Immature natural killer cell (primary cell): ENCODE measurements at regions not wholly inside any gene's neighbourhood (a gene's known extent, or its start where the extent isn't known, plus 50 kb on each side); places are given as distances from the start of the nearest gene placed in this dataset.
A peak's percentile ranks its signal among the peaks of the same experiment; 100 is the strongest.
"Not testable (repeated sequence)": the region's sequence is repeated elsewhere in the genome, so short reads cannot be mapped to it uniquely, and the experiment has no call there.

Source experiments
- DNase-seq, 3 donors: peaks; one replicate each; pipeline ENCODE4 v3.0.0; 2022; ENCODE audit warnings: mixed read lengths in 1 of 3
- H3K27ac Mint-ChIP-seq, 6 donors: one replicate each; pipeline ENCODE4 v1.8.0; 2020; ENCODE audit warnings: mixed read lengths in 6 of 6, mild to moderate bottlenecking in 5 of 6, inconsistent platforms in 4 of 6, moderate library complexity in 3 of 6
- H3K27me3 Mint-ChIP-seq, 3 donors: one replicate each; pipeline ENCODE4 v1.8.0; 2020 to 2021; ENCODE audit warnings: low read depth in 3 of 3, mild to moderate bottlenecking in 3 of 3, mixed read lengths in 3 of 3, moderate library complexity in 3 of 3, inconsistent platforms in 1 of 3
- H3K36me3 Mint-ChIP-seq, 3 donors: one replicate each; pipeline ENCODE4 v1.8.0; 2020; ENCODE audit warnings: mixed read lengths in 3 of 3, inconsistent platforms in 2 of 3, mild to moderate bottlenecking in 2 of 3
- H3K4me1 Mint-ChIP-seq, 2 donors: one replicate each; pipeline ENCODE4 v1.8.0; 2020; ENCODE audit warnings: inconsistent platforms in 2 of 2, mild to moderate bottlenecking in 2 of 2, mixed read lengths in 2 of 2, moderate library complexity in 1 of 2
- H3K4me3 Mint-ChIP-seq, 5 donors: one replicate each; pipeline ENCODE4 v1.8.0; 2020; ENCODE audit warnings: mild to moderate bottlenecking in 5 of 5, mixed read lengths in 5 of 5, inconsistent platforms in 3 of 5, moderate library complexity in 3 of 5
- H3K9me3 Mint-ChIP-seq, 6 donors: one replicate each; pipeline ENCODE4 v1.8.0; 2020; ENCODE audit warnings: mild to moderate bottlenecking in 6 of 6, mixed read lengths in 6 of 6, inconsistent platforms in 4 of 6, moderate library complexity in 3 of 6

DNA sequence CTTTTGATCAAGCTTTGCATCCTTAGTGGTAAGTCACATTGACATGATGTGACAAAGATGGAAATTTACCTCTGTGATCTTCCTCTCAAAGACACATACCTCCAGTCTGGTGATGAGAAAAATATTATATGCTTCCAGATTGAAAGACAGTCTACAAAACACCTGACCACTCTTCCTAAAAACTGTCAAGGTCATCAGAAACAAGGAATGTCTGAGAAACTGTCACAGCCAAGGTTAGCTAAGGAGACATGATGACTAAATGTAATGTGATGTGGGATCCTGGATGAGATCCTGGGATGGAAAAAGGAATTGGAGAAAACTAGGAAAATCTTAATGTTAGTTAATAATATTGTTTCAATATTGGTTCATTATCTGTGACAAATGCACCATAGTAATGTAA lies 226.6 kb upstream of the ST6GAL2 start:
- Mint-ChIP-seq H3K36me3 (no peaks in the 10 kb centered on the region), H3K9me3 (peaks cover 1 to 12% (median 4%) of the 10 kb centered on the region in 6 donors), H3K27me3 (peaks cover 0 to 2% (median 0%) of the 10 kb centered on the region in 3 donors), H3K4me3 (no peak overlapping the region), H3K27ac (peak overlapping the region in 1 of 6 donors; percentile 7), H3K4me1 (no peaks in the 10 kb centered on the region)
- no peak for DNase-seq

GRCh38 chr2:107128381-107128780 lies 242.4 kb upstream of the ST6GAL2 start:
- Mint-ChIP-seq H3K27ac (no peak overlapping the region), H3K9me3 (peaks cover 0 to 10% (median 4%) of the 10 kb centered on the region in 6 donors), H3K36me3 (no peaks in the 10 kb centered on the region), H3K4me3 (no peak overlapping the region), H3K27me3 (peaks cover 0 to 2% (median 0%) of the 10 kb centered on the region in 3 donors), H3K4me1 (no peaks in the 10 kb centered on the region)
- no peak for DNase-seq

DNA sequence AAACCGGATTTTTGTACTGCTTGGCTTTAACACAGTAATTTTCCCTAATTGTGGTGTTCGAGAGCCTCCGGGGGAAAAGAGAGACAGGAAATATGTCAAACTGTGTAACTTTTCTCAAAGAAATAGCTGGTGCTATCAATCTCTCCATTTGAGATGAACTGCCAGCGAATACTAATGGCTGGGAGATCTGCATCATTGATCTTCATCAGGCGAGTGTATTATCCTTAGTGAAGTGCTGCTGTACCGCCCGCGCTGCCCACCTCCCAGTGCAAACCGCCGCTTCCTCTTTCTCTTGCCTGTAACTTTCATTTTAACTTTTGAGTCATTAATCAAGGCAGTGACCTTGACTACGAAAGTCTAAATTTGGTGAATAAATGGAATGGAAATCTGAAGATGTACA lies 246.1 kb upstream of the ST6GAL2 start:
- Mint-ChIP-seq H3K27ac (no peak overlapping the region), H3K4me1 (no peaks in the 10 kb centered on the region), H3K36me3 (no peaks in the 10 kb centered on the region), H3K9me3 (peaks cover 0 to 5% (median 0%) of the 10 kb centered on the region in 6 donors), H3K4me3 (no peak overlapping the region), H3K27me3 (peaks cover 0 to 2% (median 0%) of the 10 kb centered on the region in 3 donors)
- DNase-seq, result no peak

DNA sequence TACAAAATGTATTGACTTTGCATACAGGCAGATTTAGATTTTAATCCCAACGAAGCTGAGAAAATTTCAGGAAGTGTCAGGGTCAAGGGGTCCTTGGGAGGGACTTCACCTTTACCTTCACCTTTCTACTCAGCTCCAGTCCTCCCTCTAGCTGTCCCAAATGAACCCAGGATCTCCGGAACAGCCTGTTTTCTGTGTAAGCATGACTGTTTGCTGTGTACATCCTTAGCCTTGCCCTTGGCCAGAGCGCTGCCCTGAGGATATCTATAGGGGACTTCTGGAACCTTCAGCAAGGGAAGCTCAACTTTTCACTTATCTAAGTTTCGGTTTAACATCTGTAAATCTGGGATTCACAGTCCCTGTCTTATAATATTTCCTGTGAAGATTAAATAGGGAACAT lies 246.8 kb upstream of the ST6GAL2 start:
- Mint-ChIP-seq H3K9me3 (peaks cover 0 to 12% (median 0%) of the 10 kb centered on the region in 6 donors), H3K36me3 (no peaks in the 10 kb centered on the region), H3K27ac (no peak overlapping the region), H3K4me1 (no peaks in the 10 kb centered on the region), H3K4me3 (no peak overlapping the region), H3K27me3 (peaks cover 0 to 2% (median 0%) of the 10 kb centered on the region in 3 donors)
- DNase-seq, result no peak

- Mint-ChIP-seq H3K4me3 (no peak overlapping the region), H3K4me1 (no peaks in the 10 kb centered on the region), H3K27ac (no peak overlapping the region), H3K9me3 (peaks cover 0 to 15% (median 0%) of the 10 kb centered on the region in 6 donors), H3K36me3 (no peaks in the 10 kb centered on the region), H3K27me3 (peaks cover 0 to 2% (median 0%) of the 10 kb centered on the region in 3 donors)
- no peak for DNase-seq
These were observed 247.4 kb upstream of the ST6GAL2 start for GRCh38 chr2:107133412-107133811.

DNA sequence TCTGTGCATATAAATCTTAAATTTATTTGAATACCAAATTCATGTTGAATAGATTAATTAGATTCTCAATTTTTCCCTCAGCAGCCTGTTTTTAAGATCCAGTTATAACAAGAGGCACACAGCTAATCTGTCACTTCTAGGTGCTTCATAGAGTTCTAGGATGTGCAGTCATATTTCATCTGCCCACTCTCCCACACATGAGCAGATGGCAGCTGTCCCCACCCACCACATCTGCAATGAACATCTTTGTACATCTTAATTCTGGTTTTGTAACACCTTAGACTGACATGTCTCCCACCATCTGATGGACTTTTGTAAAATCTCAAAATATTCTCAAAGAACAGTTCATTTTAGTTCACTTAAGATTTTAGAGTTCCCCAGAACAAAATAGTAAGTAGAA lies 250.8 kb upstream of the ST6GAL2 start:
- DNase-seq, result no peak
- Mint-ChIP-seq H3K4me1 (no peaks in the 10 kb centered on the region), H3K27ac (no peak overlapping the region), H3K9me3 (peaks cover 0 to 24% (median 3%) of the 10 kb centered on the region in 6 donors), H3K27me3 (peaks cover 0 to 2% (median 0%) of the 10 kb centered on the region in 3 donors), H3K4me3 (no peak overlapping the region), H3K36me3 (no peaks in the 10 kb centered on the region)

DNA sequence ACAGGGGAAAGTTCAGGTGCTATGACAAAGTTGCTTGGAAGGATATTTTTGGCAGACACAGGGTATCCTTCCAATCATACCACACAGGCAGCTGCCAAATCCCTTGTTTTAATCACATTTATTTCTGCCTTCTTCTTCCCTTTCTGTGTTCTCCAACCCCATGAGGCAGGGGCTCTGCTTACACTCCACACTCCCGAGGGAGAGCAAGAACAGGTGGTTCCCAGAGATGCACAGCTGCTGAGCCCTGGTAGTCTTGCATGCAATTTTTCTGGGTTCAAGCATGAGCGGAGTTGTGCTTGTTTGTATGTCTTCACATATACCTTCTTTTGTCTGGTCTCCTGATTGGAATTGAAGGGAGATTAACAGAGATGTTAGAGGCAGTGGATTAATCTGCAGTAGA lies 251.7 kb upstream of the ST6GAL2 start:
- H3K27ac Mint-ChIP-seq, result no peak overlapping the region
- H3K9me3 Mint-ChIP-seq, result peaks cover 3 to 30% (median 5%) of the 10 kb centered on the region in 6 donors
- no peak overlapping the region for H3K4me3 Mint-ChIP-seq
- no peak for DNase-seq
- peaks cover 0 to 2% (median 0%) of the 10 kb centered on the region in 3 donors for H3K27me3 Mint-ChIP-seq
- no peaks in the 10 kb centered on the region for H3K36me3 Mint-ChIP-seq
- no peaks in the 10 kb centered on the region for H3K4me1 Mint-ChIP-seq

- Mint-ChIP-seq H3K27ac (no peak overlapping the region), H3K9me3 (peaks cover 3 to 28% (median 10%) of the 10 kb centered on the region in 6 donors), H3K27me3 (peaks cover 0 to 6% (median 0%) of the 10 kb centered on the region in 3 donors), H3K4me3 (no peak overlapping the region), H3K36me3 (no peaks in the 10 kb centered on the region), H3K4me1 (no peaks in the 10 kb centered on the region)
- DNase-seq, result no peak
These were observed 260.2 kb upstream of the ST6GAL2 start for GRCh38 chr2:107146181-107146580.

GRCh38 chr2:107146645-107147044 lies 260.7 kb upstream of the ST6GAL2 start:
- H3K36me3 Mint-ChIP-seq, H3K4me1 Mint-ChIP-seq, DNase-seq, H3K4me3 Mint-ChIP-seq, H3K27me3 Mint-ChIP-seq, H3K27ac Mint-ChIP-seq: not testable (repeated sequence)
- H3K9me3 Mint-ChIP-seq, result peaks cover 2 to 28% (median 9%) of the 10 kb centered on the region in 6 donors

- Mint-ChIP-seq H3K4me1 (no peaks in the 10 kb centered on the region), H3K4me3 (no peak overlapping the region), H3K9me3 (peaks cover 2 to 20% (median 5%) of the 10 kb centered on the region in 6 donors), H3K27me3 (peaks cover 0 to 6% (median 0%) of the 10 kb centered on the region in 3 donors), H3K27ac (no peak overlapping the region), H3K36me3 (no peaks in the 10 kb centered on the region)
- no peak for DNase-seq
These were observed 262.1 kb upstream of the ST6GAL2 start for GRCh38 chr2:107148055-107148454.

GRCh38 chr2:107148496-107148895 lies 262.5 kb upstream of the ST6GAL2 start:
- no peak for DNase-seq
- H3K27ac Mint-ChIP-seq, result no peak overlapping the region
- H3K4me1 Mint-ChIP-seq, result no peaks in the 10 kb centered on the region
- peaks cover 4 to 19% (median 4%) of the 10 kb centered on the region in 6 donors for H3K9me3 Mint-ChIP-seq
- H3K4me3 Mint-ChIP-seq, result no peak overlapping the region
- H3K36me3 Mint-ChIP-seq, result no peaks in the 10 kb centered on the region
- peaks cover 0 to 6% (median 0%) of the 10 kb centered on the region in 3 donors for H3K27me3 Mint-ChIP-seq

DNA sequence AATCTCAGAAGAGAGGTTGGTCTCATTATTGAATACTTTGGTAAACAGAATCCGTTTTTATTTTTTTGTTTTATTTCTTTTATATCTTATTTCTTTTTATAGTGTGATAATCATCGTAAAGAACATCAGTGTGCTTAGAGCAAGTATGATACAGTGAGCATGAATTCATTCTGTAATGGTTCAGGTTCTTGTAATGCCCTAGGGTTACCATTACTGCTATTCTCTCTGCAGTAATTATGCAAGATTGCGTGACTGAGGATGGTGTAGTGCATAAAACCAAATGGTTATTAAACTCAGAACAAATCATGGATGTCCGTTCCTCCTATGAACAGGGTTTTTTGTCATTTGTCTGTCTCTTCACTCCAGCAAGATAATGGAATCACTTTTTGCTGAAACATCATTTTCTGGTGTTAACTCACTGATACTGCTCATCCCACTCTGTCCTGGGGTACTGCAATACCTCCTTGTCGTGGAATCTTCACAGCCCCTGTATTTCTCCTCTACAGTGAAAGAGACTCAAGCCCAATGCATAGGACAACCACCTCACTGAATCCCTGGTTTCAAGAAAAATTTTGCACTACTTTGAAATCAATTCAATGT lies 274.8 kb upstream of the ST6GAL2 start:
- H3K27ac Mint-ChIP-seq, result no peak overlapping the region
- no peak overlapping the region for H3K4me3 Mint-ChIP-seq
- no peaks in the 10 kb centered on the region for H3K27me3 Mint-ChIP-seq
- H3K9me3 Mint-ChIP-seq, result peaks cover 0 to 16% (median 3%) of the 10 kb centered on the region in 6 donors
- no peak for DNase-seq
- no peaks in the 10 kb centered on the region for H3K36me3 Mint-ChIP-seq
- no peaks in the 10 kb centered on the region for H3K4me1 Mint-ChIP-seq

DNA sequence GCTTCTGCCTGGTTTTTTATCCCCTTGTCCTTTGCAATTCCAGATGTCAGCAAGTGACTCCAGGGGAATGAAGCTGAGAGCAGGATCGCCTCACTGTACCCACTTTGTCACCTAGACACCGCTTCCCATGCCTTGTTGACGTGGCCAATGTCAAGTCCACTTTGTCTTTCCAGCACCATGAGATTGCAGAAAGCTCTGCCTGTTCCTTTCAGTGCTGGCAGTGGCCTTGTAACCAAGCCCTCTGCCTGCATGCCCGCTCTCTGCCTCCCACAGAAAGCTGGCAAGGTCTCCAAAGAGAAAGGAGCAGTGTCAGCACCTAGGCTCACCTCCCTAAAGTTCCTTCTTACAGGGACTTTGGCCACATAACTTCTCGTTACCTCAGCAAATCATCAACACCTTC lies 282.2 kb upstream of the ST6GAL2 start:
- Mint-ChIP-seq H3K27me3 (no peaks in the 10 kb centered on the region), H3K9me3 (peaks cover 0 to 19% (median 9%) of the 10 kb centered on the region in 6 donors), H3K4me3 (no peak overlapping the region), H3K4me1 (no peaks in the 10 kb centered on the region), H3K36me3 (no peaks in the 10 kb centered on the region), H3K27ac (no peak overlapping the region)
- DNase-seq, result no peak

DNA sequence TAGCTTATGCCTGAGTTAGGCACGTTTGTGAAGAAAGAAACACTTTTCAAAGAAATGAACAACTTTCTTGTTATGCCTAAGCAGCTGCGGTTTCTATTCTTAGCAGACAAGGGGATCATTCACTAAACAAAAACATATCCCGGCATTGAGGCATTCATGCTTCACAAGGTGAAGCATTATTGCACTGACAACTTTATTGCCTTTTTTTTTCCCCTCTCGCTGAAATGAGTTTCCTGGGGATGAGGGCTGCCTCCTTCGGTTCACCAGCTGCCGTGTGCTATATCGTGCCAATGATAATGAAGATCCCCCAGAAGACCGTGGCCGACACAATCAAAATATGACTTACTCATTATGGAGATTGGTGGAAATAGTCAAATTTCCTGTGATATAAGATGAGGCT lies 288.2 kb upstream of the ST6GAL2 start:
- Mint-ChIP-seq H3K27me3 (peaks cover 0 to 2% (median 0%) of the 10 kb centered on the region in 3 donors), H3K4me3 (no peak overlapping the region), H3K9me3 (peaks cover 2 to 20% (median 11%) of the 10 kb centered on the region in 6 donors), H3K36me3 (no peaks in the 10 kb centered on the region), H3K4me1 (no peaks in the 10 kb centered on the region), H3K27ac (no peak overlapping the region)
- DNase-seq, result no peak

DNA sequence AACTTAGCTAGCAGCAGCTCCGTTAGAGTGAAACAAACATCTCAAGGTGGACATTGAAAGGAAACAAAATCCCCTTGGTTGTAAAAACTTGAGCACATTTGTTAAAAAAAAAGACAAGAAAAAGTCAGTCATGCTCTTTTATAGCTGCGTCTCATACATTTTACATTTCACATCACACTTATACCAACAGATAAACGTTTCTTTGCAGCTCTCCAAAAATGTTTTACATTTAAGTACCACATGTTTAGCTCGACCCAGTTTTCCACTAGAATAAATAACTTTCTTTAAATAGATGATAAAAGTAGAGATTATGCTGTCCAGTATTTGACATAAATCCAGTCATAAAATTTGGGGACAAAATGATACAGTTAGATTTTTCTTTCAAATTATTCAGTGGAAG lies 297.0 kb upstream of the ST6GAL2 start:
- DNase-seq, result no peak
- Mint-ChIP-seq H3K27ac (no peak overlapping the region), H3K36me3 (no peaks in the 10 kb centered on the region), H3K4me1 (no peaks in the 10 kb centered on the region), H3K4me3 (no peak overlapping the region), H3K9me3 (peaks cover 5 to 28% (median 10%) of the 10 kb centered on the region in 6 donors), H3K27me3 (peaks cover 0 to 2% (median 1%) of the 10 kb centered on the region in 3 donors)
